HG02970 (cell line): ENCODE measurements at regions not wholly inside any gene's neighbourhood (a gene's known extent, or its start where the extent isn't known, plus 50 kb on each side); places are given as distances from the start of the nearest gene placed in this dataset.
"Not testable (repeated sequence)": the region's sequence is repeated elsewhere in the genome, so short reads cannot be mapped to it uniquely, and the experiment has no call there.

Experiments used
- ATAC-seq: cut with Tn5 transposase; IDR thresholded peaks from one replicate; pipeline ENCODE4 v1.9.1; 2021; ENCODE audit warnings: mild to moderate bottlenecking, moderate library complexity, moderate number of reproducible peaks; ENCODE audit not compliant: unreplicated experiment, low FRiP score

DNA sequence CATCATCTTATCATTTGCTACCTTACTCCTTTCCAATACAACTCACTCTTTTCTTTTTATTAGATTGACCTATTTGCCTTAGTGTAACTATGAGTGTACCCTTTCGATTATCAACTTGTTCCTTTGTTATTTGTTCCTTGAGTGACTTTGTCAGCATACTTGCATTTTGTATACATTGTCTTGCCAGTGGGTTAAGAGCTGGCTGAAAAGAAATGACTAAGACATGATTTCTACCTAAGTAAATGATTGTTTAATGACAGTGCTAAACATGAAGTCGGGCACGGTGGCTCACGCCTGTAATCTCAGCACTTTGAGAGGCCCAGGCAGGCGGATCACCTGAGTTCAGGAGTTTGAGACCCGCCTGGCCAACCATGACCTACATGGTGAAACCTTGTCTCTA is 1042.3 kb downstream of the TBL1XR1 start:
- no peak for ATAC-seq

DNA sequence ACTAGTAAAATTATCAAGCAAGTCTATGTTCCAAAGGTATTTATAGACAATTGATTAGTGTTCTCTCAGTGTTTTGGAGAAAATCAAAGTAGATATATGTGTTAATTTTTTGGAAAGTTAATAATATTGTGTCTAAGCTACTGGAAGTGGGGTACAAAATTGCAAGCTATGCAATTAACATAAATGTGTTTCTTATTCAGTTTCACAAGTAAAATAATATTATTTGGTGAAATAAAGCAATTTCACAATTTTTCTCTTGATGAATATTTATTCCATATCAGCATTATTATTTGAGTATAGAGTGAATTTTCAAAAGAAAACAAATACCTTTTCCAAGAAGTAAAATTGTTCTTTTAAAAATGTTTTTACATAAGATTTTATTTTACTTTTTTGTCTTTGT is 1047.7 kb downstream of the TBL1XR1 start:
- ATAC-seq, result no peak

DNA sequence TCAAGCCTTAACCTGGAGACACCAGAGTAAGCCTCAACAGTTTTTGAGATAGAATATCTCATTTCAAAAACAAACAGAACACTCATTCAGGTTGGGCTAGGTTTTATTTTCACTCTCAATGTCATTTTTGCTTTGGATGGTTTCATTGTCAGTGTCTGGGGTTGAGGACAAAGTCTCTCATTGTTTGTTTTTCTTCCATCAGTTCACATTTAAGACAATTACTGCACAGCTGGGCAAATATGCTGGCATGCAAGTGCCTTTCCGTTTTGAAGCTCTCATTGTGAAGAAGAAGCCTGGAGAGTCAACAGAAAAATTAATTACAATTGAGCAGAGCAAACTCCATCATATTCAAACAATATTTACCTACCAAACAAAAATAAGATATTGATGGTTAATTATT is 1050.0 kb downstream of the TBL1XR1 start:
- no peak for ATAC-seq

DNA sequence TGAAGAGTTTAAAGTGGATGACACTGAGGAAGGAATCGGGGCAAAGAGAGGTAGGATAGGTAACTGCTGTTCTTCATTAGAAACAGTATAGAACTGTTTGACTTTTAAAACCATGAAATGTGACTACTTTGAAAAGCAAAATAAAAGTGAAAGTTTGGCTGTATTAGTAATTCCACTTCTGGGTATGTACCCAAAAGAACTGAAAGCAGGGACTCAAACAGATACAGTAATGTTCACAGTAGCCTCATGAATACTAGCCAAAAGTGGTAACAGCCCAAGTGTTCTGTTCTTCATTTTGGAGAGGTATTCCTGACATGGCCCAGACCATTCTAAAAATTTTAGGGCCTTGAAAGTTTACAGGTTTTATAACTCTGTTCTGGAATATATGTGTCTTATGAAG is 1055.4 kb downstream of the TBL1XR1 start:
- ATAC-seq, result no peak

DNA sequence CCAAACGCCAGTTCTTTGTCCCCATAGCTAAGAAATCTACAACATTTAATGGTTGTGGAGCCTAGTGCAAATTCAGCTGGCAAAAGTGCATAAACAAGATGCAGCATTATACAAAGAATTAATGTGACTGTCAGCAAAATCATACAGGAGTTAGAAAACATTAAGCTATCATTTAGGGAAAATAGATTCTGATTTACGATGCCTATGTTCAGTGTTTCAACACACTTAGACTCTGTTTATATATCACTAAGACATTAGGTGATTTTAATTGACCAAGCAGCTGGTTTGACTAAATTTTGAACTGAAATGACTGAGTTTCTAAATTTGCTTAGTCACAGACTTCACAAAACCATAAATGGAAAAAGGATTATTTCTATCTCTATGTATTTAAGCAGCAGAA is 1076.8 kb downstream of the TBL1XR1 start:
- no peak for ATAC-seq

DNA sequence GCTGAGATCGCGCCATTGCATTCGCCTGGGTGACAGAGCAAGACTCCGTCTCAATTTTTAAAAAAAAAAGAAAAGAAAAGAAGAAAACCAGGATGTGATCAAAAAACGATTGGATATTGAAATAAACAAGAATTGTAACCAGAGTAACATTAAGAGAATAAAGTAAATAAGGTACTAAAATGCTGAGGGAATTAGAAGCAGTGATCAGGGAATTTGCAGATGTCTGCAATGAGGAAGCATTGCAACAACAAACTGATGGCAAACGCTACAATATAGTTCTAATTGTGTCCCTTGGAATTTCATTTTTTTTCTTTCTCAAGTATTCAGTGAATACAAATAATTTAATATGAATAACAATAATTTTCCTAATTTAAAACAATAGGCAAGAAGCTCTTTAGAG is 1077.5 kb downstream of the TBL1XR1 start:
- ATAC-seq, result no peak

DNA sequence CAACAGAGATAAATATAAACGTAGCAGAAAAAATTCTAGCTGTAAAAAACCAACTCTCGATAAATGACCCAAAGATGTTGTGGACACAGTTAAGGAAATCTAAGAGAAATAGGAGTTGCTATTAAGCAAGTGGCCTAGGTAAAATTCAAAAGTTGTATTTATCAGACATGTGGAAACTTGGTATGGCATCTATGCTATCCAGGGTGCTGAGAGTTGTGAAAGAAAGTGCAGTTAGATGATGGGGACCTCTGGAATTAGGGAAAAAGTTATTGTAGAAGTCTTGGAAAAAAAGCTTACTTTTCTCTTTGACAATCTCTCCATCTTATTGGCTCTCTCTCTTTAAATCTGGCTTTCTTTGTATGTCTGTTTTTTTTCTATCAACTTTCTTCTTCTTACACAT is 1090.9 kb downstream of the TBL1XR1 start:
- no peak for ATAC-seq

DNA sequence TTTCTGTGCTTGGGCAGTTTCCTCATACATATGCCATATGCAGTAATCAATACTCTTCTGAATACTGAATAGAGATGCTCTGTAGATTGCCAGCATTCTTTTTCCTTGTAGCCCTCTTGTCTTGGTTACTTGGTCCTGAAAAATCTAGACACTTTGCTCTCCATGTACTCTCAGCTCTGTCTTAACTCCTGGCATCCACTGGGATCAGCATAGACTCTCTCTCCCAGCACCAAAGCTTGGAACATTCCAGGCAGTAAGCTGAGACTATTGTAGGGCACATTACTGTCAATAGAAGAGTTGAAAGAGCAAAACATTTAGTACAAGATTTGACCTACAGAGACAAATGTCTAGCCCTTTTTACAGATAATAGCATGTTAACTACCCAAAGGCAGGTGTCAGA is 1100.3 kb downstream of the TBL1XR1 start:
- ATAC-seq, result no peak

DNA sequence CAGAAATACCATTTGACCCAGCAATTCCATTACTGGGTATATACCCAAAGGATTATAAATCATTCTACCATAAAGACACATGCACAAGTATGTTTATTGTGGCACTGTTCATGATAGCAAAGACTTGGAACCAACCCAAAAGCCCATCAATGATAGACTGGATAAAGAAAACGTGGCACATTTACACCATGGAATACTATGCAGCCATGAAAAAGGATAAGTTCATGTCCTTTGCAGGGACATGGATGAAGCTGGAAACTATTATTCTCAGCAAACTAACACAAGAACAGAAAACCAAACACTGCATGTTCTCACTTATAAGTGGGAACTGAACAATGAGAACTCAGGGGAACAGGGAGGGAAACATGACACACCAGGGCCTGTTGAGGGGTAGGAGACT is 1103.4 kb downstream of the TBL1XR1 start:
- not testable (repeated sequence) for ATAC-seq

DNA sequence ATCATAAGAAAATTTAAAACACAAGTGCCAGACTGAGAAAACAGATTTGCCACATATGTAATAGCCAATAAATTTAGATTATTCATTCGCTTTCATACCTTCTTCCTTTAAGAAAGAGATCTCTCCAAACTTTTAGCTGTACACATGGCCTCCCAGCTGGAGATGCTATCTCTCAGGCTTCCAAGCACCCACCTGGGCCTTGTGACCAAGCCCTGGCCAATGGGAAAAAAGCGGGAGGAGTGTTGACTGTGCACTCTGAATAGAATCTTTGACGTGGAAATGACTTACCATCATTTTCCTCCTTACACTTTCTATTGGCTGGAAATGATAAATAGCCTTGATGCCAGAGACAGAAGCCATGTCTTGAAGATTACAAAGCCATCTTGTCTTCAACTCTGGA is 1106.6 kb downstream of the TBL1XR1 start:
- ATAC-seq, result no peak

DNA sequence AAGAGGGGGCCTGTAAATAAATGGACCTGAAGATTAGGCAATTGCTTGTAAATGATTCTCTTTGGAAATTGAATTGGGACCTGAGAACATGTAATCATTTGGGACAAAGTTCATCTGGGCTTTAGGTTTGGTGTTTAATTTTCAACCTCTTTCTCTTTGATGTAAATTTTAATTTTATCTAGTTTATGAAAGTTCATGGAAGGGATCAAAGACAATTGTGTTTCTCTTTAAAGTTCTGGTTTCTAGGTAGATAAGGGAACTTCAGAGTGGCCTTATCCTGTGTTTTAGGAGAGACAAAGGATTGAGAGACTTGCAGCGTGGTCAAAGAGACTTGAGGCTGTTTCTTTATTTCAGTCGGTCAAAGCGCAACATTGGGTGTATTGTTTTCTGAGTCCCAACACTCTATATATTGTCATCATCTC is 1108.3 kb downstream of the TBL1XR1 start:
- ATAC-seq, result no peak

DNA sequence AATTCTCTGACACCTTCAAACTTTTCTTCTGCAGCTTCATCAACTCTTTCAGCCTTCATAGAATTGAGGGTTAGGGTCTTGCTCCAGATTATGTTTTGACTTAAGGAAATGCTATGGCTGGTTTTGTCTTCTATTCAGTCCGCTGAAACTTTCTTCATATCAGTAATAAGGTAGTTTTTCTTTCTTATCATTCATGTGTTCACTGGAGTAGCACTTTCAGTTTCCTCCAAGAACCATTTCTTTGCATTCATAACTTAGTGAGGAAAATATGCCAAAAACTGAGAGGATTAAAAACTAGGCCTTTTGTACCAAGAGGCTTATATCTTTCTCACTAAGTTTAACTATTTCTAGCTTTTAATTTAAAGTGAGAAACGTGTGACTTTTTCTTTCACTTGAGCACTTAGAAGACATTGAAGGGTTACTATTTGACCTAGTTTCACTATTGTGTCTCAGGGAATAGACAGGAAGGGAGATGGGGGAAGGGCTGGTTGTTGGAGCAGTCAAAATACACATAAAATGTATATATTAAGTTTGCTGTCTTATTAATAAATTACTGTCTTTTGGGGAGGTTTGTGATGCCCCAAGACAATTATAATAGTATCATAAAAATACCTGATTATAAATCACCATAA is 1110.1 kb downstream of the TBL1XR1 start:
- no peak for ATAC-seq

DNA sequence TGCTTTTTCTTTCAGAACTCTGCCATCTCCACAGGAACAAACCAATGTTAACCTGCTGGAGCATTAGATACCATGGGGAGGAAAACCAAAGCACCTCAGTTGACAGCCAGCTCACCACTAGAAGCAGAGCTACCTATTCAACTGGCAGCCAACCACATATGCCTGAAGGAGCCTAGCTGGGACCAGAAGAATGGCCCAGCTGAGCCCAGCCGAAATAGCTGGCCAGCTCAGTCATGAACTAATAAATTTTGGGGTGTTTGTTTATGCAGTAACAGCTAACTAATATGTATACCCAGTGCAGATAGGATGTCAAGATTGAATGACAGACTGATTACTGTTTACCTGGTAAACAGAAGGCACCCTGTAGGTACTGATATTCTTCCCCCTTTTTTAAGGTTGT is 1117.5 kb downstream of the TBL1XR1 start:
- ATAC-seq, result no peak

DNA sequence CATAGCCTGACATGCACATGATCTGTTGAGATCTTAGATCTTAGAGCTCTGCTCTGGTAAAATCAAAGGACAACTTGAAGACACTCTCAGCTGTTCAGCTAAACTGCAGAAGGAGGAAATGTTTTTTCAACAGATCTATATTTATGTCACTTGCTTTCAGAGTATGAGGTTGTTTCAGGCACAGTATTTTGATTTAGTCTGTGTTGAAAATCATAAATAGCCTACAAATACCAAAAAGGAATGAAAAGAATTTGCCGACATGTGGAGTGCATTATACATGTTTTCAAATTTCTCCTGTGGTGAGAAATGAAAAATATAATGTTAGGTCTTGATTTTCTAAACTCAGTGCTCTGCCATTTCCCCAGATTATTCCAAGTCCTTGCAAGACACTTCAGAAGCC is 1118.4 kb downstream of the TBL1XR1 start:
- no peak for ATAC-seq

DNA sequence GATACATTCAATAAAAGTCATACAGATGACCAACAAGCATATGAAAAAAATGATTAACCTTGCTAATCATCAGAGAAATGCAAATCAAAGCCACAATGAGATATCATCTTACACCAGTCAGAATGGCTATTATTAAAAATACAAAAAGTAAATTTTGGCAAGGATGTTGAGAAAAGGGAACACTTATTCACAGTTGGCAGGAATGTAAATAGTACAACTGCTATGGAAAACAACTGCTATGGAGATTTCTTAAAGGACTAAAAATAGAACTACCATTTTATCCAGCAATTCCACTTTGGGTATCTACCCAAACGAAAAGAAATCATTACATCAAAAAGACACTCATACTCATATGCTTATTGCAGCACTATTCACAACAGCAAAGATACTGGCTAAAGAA is 1121.8 kb downstream of the TBL1XR1 start:
- ATAC-seq, result no peak

DNA sequence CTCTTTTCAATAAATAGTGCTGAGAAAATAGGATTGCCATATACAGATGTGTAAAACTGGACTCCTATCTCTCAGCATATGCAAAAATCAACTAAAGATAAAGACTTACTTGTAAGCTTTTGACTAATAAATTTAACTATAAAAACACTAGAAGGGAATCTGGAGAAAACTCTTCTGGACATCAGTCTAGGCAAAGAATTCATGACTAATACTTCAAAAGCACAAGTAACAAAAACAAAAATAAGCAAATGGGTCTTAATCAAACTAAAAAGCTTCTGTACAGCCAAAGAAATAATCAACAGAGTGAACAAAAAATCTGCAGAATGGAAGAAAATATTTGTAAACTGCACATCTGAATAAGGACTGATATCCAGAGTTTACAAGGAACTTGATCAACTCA is 1122.2 kb downstream of the TBL1XR1 start:
- no peak for ATAC-seq

DNA sequence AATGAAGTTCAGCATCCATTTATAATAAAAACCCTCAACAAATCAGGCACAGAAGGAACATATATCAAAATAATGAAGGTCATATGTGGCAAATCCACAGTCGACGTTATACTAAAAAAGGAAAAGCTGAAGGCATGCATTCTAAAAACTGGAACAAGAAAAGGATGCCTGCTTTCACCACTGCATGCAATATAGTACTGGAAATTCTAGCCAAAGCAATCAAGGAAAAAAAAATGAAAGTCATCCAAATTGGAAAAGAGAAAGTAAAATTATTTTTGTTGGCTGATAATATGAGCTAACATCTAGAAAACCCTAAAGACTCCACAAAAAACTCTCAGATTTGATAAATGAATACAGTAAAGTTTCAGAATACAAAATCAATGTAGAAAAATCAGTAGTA is 1123.2 kb downstream of the TBL1XR1 start:
- ATAC-seq, result no peak

DNA sequence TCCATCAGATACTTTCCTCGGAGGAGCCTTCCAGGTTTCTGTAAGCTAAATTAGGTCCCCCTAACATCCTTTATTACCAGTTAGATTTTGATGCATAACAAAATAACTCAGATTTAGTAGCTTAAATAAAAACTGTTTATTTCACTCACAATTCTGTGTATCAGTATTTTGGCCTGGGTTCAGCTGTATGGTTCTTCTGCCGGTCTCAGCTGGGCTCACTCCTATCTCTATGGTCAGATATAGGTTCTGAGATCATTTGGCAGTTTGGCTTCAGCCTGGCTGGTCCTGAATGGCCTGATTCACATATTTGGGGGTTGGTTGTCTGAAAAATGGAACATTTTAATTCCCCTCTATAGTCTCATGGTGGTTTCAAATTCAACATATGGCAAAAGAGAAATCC is 1125.3 kb downstream of the TBL1XR1 start:
- no peak for ATAC-seq

DNA sequence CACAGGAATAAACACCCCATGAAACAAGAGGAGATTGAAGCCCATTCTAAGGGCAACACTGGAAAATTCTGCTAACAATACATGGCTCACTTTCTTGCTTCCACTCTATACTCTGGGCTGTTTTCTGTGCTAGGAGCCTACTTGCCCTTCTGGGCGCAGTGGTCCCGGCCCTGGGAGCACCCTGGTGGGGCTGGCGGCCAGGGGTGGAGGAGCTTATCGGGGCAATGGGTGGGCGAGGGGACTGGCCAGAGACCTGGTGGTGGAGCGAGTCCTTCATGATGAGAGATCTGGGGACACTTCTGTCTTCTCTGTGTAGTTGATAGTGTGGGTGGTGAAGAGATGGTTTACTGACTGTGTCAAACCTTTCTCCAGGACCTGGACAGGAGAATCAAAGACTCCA is 1128.5 kb downstream of the TBL1XR1 start:
- ATAC-seq, result no peak

DNA sequence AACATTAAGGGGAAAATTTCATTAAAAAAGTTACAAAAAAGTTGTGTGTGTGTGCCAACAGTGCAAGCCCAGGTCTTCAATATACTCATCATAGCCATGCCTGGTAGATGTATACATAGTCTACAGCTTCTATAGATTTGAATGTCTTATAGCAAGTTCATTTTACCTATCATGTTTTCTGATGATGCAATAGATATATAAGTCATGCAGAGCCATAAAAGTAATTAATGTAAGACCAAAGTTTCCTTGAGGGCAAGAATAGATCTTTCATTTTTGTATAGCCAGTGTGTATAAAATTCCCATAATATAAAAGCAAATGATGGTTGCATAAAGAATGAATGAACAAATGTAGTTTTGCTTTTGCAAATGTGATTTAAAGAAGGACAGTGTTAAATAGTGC is 1138.4 kb downstream of the TBL1XR1 start:
- ATAC-seq, result no peak

DNA sequence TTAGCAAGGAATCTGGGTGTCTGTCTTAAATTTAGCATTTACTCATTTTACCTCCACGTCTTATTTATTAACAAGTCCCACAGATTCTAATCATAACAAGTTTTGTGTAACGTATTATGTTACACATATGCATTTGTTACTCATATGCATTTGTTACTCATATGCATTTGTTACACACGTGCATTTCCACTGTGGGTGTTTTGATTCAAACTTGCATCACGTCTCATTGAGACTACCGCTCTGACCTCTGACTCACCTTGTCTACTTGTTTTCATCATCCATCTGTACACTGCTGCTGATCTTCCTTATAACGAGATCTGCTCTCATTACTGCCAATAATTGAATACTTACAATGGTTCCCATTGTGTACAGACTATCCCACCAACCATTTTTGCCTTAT is 1141.4 kb downstream of the TBL1XR1 start:
- ATAC-seq, result no peak

DNA sequence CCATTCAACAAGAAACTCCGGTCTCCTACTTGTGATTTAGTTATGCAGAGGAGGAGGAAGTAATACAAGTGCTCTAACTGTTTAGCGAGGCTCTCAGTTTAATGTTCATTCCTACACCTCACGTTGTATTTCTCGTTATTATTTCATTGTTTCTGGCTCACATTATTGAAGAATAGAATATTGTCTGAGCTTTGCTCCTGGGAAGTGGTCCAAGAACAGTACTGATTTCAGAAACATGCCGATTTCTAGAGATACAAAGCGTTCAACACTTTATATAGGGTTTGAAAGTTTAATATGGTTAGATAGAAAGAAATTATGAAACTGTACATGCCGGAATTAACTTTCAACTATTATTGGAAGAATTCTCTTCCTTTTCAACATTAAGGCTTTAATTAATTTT is 1145.5 kb downstream of the TBL1XR1 start:
- no peak for ATAC-seq

DNA sequence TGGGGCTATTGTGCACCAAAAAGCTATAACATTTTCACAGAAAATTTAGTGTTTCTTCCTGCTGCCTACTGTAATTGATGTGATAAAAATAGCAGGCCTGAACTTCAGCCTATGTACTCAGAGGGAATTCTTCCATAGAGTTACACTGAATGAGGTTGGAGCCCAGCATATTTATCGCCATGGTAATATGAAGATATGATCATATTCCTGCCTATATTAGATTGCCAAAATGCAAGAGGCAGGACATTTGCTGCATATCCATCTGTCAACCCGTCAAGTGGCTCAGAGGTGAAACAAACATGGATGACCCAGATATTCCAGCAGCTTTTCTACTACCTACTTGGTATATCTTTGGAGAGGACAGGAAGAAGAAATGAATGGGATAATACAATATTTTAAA is 1150.6 kb downstream of the TBL1XR1 start:
- ATAC-seq, result no peak
